WERI-Rb-1 (cell line): ENCODE measurements at regions not wholly inside any gene's neighbourhood (a gene's known extent, or its start where the extent isn't known, plus 50 kb on each side); places are given as distances from the start of the nearest gene placed in this dataset.

Experiments
- DNase-seq: peaks from one replicate; pipeline ENCODE4 v3.0.0-alpha.2; 2020
- H3K27ac ChIP-seq: fragments of 250-450 bp; sonication (Bioruptor Pico); 2 replicates; pipeline ENCODE4 v1.5.1; 2020; ENCODE audit warnings: mild to moderate bottlenecking, moderate library complexity
- H3K27me3 ChIP-seq: fragments of 250-450 bp; sonication (Bioruptor Pico); 2 replicates; pipeline ENCODE4 v1.5.1; 2021; ENCODE audit warnings: mild to moderate bottlenecking, low read depth, moderate library complexity; ENCODE audit not compliant: insufficient read depth, severe bottlenecking
- H3K36me3 ChIP-seq: fragments of 250-450 bp; sonication (Bioruptor Pico); 2 replicates; pipeline ENCODE4 v1.5.1; 2020; ENCODE audit warnings: mild to moderate bottlenecking, moderate library complexity
- H3K4me3 ChIP-seq: 2 replicates; pipeline ENCODE4 v1.5.1; 2011; ENCODE audit warnings: low read depth, mild to moderate bottlenecking, control low read depth, low read length
- H3K9me3 ChIP-seq: fragments of 250-450 bp; sonication (Bioruptor Pico); 2 replicates; pipeline ENCODE4 v1.5.1; 2021; ENCODE audit warnings: mild to moderate bottlenecking, moderate library complexity; ENCODE audit not compliant: severe bottlenecking
- CTCF ChIP-seq: IDR thresholded peaks from 2 replicates; pipeline ENCODE4 v1.5.1; 2011; ENCODE audit warnings: low read depth, mild to moderate bottlenecking, control low read depth, inconsistent platforms, low read length

GRCh38 chr5:123681061-123681460, 169.1 kb downstream of the CSNK1G3 start:
- no peak for DNase-seq
- Histone ChIP-seq H3K36me3 (no peaks in the 10 kb centered on the region), H3K9me3 (peaks cover 3% of the 10 kb centered on the region), H3K27ac (no peak overlapping the region), H3K4me3 (no peak overlapping the region), H3K27me3 (no peaks in the 10 kb centered on the region)
- no peak for TF ChIP-seq CTCF

GRCh38 chr5:123673107-123673506, 161.1 kb downstream of the CSNK1G3 start:
- no peak for DNase-seq
- no peak for TF ChIP-seq CTCF
- Histone ChIP-seq H3K4me3 (no peak overlapping the region), H3K27ac (no peak overlapping the region), H3K36me3 (no peaks in the 10 kb centered on the region), H3K27me3 (no peaks in the 10 kb centered on the region), H3K9me3 (no peaks in the 10 kb centered on the region)

- no peaks in the 10 kb centered on the region for H3K9me3 ChIP-seq
- no peak for TF ChIP-seq CTCF
- H3K27me3 ChIP-seq: no peaks in the 10 kb centered on the region
- H3K27ac ChIP-seq: no peak overlapping the region
- no peaks in the 10 kb centered on the region for H3K36me3 ChIP-seq
- no peak for DNase-seq
- no peak overlapping the region for H3K4me3 ChIP-seq
Observed at GRCh38 chr5:123671711-123672456, 159.9 kb downstream of the CSNK1G3 start.

- Histone ChIP-seq H3K36me3 (no peaks in the 10 kb centered on the region), H3K27me3 (no peaks in the 10 kb centered on the region), H3K9me3 (no peaks in the 10 kb centered on the region), H3K4me3 (no peak overlapping the region), H3K27ac (no peak overlapping the region)
- TF ChIP-seq CTCF: peak; percentile 54
- peak; percentile 55 for DNase-seq
Observed at GRCh38 chr5:123671042-123671441, 159.1 kb downstream of the CSNK1G3 start.
